K562 (cell line): ENCODE measurements at regions not wholly inside any gene's neighbourhood (a gene's known extent, or its start where the extent isn't known, plus 50 kb on each side); places are given as distances from the start of the nearest gene placed in this dataset.

Experiments used
- DNMT1 ChIP-seq: fragments of 450-650 bp; IDR thresholded peaks from 2 replicates; pipeline ENCODE4 v1.6.1; 2016; ENCODE audit warnings: antibody characterized with exemption, mild to moderate bottlenecking
- POLR2AphosphoS5 ChIP-seq: IDR thresholded peaks from 2 replicates; pipeline ENCODE4 v1.6.1; 2011; ENCODE audit warnings: mild to moderate bottlenecking, low read depth, low read length, moderate library complexity; ENCODE audit not compliant: control insufficient read depth, insufficient read depth
- RCOR1 ChIP-seq, 2 experiments: IDR thresholded peaks; 2 replicates each; pipeline ENCODE4 v1.6.1; 2012; ENCODE audit warnings: low read depth in 2 of 2, low read length in 2 of 2, borderline replicate concordance in 1 of 2, improper control_type of control experiment in 1 of 2
- SMARCB1 ChIP-seq: IDR thresholded peaks from 2 replicates; pipeline ENCODE4 v1.6.1; 2011; ENCODE audit warnings: improper control_type of control experiment, low read depth; ENCODE audit not compliant: insufficient read length
- SP1 ChIP-seq: sonication (generic); formaldehyde crosslinking; IDR thresholded peaks from 2 replicates; pipeline ENCODE4 v1.8.1; 2022; ENCODE audit warnings: mild to moderate bottlenecking, missing genetic modification reagents
- ZKSCAN1 ChIP-seq: fragments of 150-350 bp; IDR thresholded peaks from 2 replicates; pipeline ENCODE4 v1.6.1; 2016; ENCODE audit warnings: low read depth, low read length
- ZNF232 ChIP-seq: sonication (generic); formaldehyde crosslinking; IDR thresholded peaks from 2 replicates; pipeline ENCODE4 v1.8.0; 2022; ENCODE audit warnings: mild to moderate bottlenecking, missing genetic modification reagents
- ZNF785 ChIP-seq: fragments of 250-450 bp; sonication (Bioruptor Pico); IDR thresholded peaks from 2 replicates; pipeline ENCODE4 v1.4.0; 2020; ENCODE audit warnings: mild to moderate bottlenecking
- ZZZ3 ChIP-seq: fragments of 450-650 bp; IDR thresholded peaks from 2 replicates; pipeline ENCODE4 v1.6.1; 2016; ENCODE audit warnings: antibody characterized with exemption, mild to moderate bottlenecking, moderate library complexity
- TF ChIP-seq, protein P1 (sequence below), 3 experiments: IDR thresholded peaks in 2 of 3; conservative IDR thresholded peaks in 1 of 3; 2 replicates each; pipeline ENCODE4 v1.5.1; 2011 to 2012; ENCODE audit warnings: low read length in 3 of 3, mild to moderate bottlenecking in 3 of 3, control low read depth in 2 of 3, improper control_type of control experiment in 1 of 3, inconsistent platforms in 1 of 3, low read depth in 1 of 3, mixed read lengths in 1 of 3, moderate library complexity in 1 of 3; ENCODE audit not compliant: insufficient read depth in 2 of 3
- TF ChIP-seq, protein P2 (sequence below): fragments of 200-600 bp; sonication (generic); IDR thresholded peaks from one replicate; pipeline ENCODE4 v1.6.1; 2012; ENCODE audit warnings: mild to moderate bottlenecking, low read depth, low read length, inconsistent platforms
- TF ChIP-seq, protein P3 (sequence below): sonication (generic); formaldehyde crosslinking; IDR thresholded peaks from 2 replicates; pipeline ENCODE4 v1.8.0; 2022; ENCODE audit warnings: mild to moderate bottlenecking, missing genetic modification reagents
- TF ChIP-seq, protein P4 (sequence below): sonication (generic); formaldehyde crosslinking; IDR thresholded peaks from 2 replicates; pipeline ENCODE4 v1.8.1; 2023; ENCODE audit warnings: mild to moderate bottlenecking, missing genetic modification reagents

DNA sequence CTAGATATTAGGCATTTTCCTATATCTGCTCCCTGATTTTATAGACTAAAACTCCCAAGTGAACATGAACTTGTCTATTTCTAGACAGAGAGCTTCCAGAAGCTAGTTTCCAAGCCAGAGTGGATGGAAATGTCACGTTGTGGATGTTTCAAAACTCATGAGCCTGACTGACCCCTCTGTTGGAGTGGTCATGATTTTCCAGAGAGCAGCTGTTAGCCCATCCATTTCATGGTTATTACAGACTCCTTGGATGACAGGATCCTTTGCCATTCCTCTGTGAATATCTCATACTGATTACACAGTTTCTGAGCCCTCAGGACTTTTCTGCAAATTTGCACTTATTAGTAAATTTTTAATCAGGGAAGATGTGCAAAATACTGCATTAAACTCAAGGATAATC lies 76.8 kb upstream of the ATF3 start:
- TF ChIP-seq ZZZ3 (no peak), POLR2AphosphoS5 (no peak), ZNF232 (CRISPR knock-in tag) (no peak), SP1 (CRISPR knock-in tag) (no peak), ZNF785 (CRISPR knock-in tag) (no peak), SMARCB1 (no peak), RCOR1 (IDR thresholded peaks at IDR 0.05; ENCODE audit: borderline replicate concordance in 1 of 2, low read depth in 2 of 2, low read length in 2 of 2) (no peak), ZKSCAN1 (no peak), DNMT1 (no peak)
- TF ChIP-seq, protein P1, sequence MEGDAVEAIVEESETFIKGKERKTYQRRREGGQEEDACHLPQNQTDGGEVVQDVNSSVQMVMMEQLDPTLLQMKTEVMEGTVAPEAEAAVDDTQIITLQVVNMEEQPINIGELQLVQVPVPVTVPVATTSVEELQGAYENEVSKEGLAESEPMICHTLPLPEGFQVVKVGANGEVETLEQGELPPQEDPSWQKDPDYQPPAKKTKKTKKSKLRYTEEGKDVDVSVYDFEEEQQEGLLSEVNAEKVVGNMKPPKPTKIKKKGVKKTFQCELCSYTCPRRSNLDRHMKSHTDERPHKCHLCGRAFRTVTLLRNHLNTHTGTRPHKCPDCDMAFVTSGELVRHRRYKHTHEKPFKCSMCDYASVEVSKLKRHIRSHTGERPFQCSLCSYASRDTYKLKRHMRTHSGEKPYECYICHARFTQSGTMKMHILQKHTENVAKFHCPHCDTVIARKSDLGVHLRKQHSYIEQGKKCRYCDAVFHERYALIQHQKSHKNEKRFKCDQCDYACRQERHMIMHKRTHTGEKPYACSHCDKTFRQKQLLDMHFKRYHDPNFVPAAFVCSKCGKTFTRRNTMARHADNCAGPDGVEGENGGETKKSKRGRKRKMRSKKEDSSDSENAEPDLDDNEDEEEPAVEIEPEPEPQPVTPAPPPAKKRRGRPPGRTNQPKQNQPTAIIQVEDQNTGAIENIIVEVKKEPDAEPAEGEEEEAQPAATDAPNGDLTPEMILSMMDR (IDR thresholded peaks at IDR 0.05 in 2 of 3, conservative IDR thresholded peaks at IDR 0.05 in 1 of 3; ENCODE audit: insufficient read depth in 2 of 3, low read depth in 1 of 3, low read length in 3 of 3) = no peak
- TF ChIP-seq, protein P2, sequence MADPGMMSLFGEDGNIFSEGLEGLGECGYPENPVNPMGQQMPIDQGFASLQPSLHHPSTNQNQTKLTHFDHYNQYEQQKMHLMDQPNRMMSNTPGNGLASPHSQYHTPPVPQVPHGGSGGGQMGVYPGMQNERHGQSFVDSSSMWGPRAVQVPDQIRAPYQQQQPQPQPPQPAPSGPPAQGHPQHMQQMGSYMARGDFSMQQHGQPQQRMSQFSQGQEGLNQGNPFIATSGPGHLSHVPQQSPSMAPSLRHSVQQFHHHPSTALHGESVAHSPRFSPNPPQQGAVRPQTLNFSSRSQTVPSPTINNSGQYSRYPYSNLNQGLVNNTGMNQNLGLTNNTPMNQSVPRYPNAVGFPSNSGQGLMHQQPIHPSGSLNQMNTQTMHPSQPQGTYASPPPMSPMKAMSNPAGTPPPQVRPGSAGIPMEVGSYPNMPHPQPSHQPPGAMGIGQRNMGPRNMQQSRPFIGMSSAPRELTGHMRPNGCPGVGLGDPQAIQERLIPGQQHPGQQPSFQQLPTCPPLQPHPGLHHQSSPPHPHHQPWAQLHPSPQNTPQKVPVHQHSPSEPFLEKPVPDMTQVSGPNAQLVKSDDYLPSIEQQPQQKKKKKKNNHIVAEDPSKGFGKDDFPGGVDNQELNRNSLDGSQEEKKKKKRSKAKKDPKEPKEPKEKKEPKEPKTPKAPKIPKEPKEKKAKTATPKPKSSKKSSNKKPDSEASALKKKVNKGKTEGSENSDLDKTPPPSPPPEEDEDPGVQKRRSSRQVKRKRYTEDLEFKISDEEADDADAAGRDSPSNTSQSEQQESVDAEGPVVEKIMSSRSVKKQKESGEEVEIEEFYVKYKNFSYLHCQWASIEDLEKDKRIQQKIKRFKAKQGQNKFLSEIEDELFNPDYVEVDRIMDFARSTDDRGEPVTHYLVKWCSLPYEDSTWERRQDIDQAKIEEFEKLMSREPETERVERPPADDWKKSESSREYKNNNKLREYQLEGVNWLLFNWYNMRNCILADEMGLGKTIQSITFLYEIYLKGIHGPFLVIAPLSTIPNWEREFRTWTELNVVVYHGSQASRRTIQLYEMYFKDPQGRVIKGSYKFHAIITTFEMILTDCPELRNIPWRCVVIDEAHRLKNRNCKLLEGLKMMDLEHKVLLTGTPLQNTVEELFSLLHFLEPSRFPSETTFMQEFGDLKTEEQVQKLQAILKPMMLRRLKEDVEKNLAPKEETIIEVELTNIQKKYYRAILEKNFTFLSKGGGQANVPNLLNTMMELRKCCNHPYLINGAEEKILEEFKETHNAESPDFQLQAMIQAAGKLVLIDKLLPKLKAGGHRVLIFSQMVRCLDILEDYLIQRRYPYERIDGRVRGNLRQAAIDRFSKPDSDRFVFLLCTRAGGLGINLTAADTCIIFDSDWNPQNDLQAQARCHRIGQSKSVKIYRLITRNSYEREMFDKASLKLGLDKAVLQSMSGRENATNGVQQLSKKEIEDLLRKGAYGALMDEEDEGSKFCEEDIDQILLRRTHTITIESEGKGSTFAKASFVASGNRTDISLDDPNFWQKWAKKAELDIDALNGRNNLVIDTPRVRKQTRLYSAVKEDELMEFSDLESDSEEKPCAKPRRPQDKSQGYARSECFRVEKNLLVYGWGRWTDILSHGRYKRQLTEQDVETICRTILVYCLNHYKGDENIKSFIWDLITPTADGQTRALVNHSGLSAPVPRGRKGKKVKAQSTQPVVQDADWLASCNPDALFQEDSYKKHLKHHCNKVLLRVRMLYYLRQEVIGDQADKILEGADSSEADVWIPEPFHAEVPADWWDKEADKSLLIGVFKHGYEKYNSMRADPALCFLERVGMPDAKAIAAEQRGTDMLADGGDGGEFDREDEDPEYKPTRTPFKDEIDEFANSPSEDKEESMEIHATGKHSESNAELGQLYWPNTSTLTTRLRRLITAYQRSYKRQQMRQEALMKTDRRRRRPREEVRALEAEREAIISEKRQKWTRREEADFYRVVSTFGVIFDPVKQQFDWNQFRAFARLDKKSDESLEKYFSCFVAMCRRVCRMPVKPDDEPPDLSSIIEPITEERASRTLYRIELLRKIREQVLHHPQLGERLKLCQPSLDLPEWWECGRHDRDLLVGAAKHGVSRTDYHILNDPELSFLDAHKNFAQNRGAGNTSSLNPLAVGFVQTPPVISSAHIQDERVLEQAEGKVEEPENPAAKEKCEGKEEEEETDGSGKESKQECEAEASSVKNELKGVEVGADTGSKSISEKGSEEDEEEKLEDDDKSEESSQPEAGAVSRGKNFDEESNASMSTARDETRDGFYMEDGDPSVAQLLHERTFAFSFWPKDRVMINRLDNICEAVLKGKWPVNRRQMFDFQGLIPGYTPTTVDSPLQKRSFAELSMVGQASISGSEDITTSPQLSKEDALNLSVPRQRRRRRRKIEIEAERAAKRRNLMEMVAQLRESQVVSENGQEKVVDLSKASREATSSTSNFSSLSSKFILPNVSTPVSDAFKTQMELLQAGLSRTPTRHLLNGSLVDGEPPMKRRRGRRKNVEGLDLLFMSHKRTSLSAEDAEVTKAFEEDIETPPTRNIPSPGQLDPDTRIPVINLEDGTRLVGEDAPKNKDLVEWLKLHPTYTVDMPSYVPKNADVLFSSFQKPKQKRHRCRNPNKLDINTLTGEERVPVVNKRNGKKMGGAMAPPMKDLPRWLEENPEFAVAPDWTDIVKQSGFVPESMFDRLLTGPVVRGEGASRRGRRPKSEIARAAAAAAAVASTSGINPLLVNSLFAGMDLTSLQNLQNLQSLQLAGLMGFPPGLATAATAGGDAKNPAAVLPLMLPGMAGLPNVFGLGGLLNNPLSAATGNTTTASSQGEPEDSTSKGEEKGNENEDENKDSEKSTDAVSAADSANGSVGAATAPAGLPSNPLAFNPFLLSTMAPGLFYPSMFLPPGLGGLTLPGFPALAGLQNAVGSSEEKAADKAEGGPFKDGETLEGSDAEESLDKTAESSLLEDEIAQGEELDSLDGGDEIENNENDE = no peak
- TF ChIP-seq, protein P3, sequence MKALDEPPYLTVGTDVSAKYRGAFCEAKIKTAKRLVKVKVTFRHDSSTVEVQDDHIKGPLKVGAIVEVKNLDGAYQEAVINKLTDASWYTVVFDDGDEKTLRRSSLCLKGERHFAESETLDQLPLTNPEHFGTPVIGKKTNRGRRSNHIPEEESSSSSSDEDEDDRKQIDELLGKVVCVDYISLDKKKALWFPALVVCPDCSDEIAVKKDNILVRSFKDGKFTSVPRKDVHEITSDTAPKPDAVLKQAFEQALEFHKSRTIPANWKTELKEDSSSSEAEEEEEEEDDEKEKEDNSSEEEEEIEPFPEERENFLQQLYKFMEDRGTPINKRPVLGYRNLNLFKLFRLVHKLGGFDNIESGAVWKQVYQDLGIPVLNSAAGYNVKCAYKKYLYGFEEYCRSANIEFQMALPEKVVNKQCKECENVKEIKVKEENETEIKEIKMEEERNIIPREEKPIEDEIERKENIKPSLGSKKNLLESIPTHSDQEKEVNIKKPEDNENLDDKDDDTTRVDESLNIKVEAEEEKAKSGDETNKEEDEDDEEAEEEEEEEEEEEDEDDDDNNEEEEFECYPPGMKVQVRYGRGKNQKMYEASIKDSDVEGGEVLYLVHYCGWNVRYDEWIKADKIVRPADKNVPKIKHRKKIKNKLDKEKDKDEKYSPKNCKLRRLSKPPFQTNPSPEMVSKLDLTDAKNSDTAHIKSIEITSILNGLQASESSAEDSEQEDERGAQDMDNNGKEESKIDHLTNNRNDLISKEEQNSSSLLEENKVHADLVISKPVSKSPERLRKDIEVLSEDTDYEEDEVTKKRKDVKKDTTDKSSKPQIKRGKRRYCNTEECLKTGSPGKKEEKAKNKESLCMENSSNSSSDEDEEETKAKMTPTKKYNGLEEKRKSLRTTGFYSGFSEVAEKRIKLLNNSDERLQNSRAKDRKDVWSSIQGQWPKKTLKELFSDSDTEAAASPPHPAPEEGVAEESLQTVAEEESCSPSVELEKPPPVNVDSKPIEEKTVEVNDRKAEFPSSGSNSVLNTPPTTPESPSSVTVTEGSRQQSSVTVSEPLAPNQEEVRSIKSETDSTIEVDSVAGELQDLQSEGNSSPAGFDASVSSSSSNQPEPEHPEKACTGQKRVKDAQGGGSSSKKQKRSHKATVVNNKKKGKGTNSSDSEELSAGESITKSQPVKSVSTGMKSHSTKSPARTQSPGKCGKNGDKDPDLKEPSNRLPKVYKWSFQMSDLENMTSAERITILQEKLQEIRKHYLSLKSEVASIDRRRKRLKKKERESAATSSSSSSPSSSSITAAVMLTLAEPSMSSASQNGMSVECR (CRISPR knock-in tag) = no peak
- TF ChIP-seq, protein P4, sequence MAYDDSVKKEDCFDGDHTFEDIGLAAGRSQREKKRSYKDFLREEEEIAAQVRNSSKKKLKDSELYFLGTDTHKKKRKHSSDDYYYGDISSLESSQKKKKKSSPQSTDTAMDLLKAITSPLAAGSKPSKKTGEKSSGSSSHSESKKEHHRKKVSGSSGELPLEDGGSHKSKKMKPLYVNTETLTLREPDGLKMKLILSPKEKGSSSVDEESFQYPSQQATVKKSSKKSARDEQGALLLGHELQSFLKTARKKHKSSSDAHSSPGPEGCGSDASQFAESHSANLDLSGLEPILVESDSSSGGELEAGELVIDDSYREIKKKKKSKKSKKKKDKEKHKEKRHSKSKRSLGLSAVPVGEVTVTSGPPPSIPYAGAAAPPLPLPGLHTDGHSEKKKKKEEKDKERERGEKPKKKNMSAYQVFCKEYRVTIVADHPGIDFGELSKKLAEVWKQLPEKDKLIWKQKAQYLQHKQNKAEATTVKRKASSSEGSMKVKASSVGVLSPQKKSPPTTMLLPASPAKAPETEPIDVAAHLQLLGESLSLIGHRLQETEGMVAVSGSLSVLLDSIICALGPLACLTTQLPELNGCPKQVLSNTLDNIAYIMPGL (CRISPR knock-in tag) = no peak
